Brain pericyte (primary cell): ENCODE measurements at regions not wholly inside any gene's neighbourhood (a gene's known extent, or its start where the extent isn't known, plus 50 kb on each side); places are given as distances from the start of the nearest gene placed in this dataset.

Source experiments
- DNase-seq: peaks from one replicate; pipeline ENCODE4 v3.0.0-alpha.2; 2012; ENCODE audit warnings: low read depth, low spot score

- DNase-seq: no peak
These were observed 238.5 kb upstream of the AKR1E2 start for GRCh38 chr10:4587466-4587865.

GRCh38 chr10:4586776-4587175 is 239.2 kb upstream of the AKR1E2 start:
- no peak for DNase-seq

- no peak for DNase-seq
These were observed 244.1 kb upstream of the AKR1E2 start for GRCh38 chr10:4581929-4582328.

GRCh38 chr10:4579844-4580243 is 246.2 kb upstream of the AKR1E2 start:
- no peak for DNase-seq

- DNase-seq: no peak
These were observed 249.8 kb upstream of the AKR1E2 start for GRCh38 chr10:4576206-4576605.

GRCh38 chr10:4569151-4569550 is 256.9 kb upstream of the AKR1E2 start:
- no peak for DNase-seq

GRCh38 chr10:4568731-4569130 is 257.3 kb upstream of the AKR1E2 start:
- DNase-seq: no peak

- DNase-seq: no peak
These were observed 257.9 kb upstream of the AKR1E2 start for GRCh38 chr10:4568086-4568485.

- no peak for DNase-seq
These were observed 258.4 kb upstream of the AKR1E2 start for GRCh38 chr10:4567637-4568036.

- DNase-seq: no peak
These were observed 260.0 kb upstream of the AKR1E2 start for GRCh38 chr10:4566011-4566410.

- no peak for DNase-seq
These were observed 264.7 kb upstream of the AKR1E2 start for GRCh38 chr10:4561296-4561695.

- DNase-seq: no peak
These were observed 268.5 kb upstream of the AKR1E2 start for GRCh38 chr10:4557469-4557868.

- no peak for DNase-seq
These were observed 269.5 kb upstream of the AKR1E2 start for GRCh38 chr10:4556527-4556926.

GRCh38 chr10:4555920-4556319 is 270.1 kb upstream of the AKR1E2 start:
- no peak for DNase-seq

- no peak for DNase-seq
These were observed 276.8 kb upstream of the AKR1E2 start for GRCh38 chr10:4549139-4549653.

GRCh38 chr10:4546931-4547330 is 279.1 kb upstream of the AKR1E2 start:
- DNase-seq: no peak

- peak; percentile 17 for DNase-seq
These were observed 279.5 kb upstream of the AKR1E2 start for GRCh38 chr10:4546500-4546899.

- no peak for DNase-seq
These were observed 280.9 kb upstream of the AKR1E2 start for GRCh38 chr10:4545062-4545461.

- no peak for DNase-seq
These were observed 282.0 kb upstream of the AKR1E2 start for GRCh38 chr10:4543938-4544533.

GRCh38 chr10:4541292-4541691 is 284.7 kb upstream of the AKR1E2 start:
- DNase-seq: no peak

- no peak for DNase-seq
These were observed 288.0 kb upstream of the AKR1E2 start for GRCh38 chr10:4538016-4538415.

- no peak for DNase-seq
These were observed 290.5 kb upstream of the AKR1E2 start for GRCh38 chr10:4535521-4535920.

- no peak for DNase-seq
These were observed 292.4 kb upstream of the AKR1E2 start for GRCh38 chr10:4533621-4534020.

- DNase-seq: no peak
These were observed 293.0 kb upstream of the AKR1E2 start for GRCh38 chr10:4532976-4533375.
